K562 (cell line): ENCODE measurements at regions not wholly inside any gene's neighbourhood (a gene's known extent, or its start where the extent isn't known, plus 50 kb on each side); places are given as distances from the start of the nearest gene placed in this dataset.

Experiments
- ATAC-seq: fragments of 200-7000 bp; cut with Tn5 transposase; 3 replicates; pipeline ENCODE4 v1.9.1; 2020; ENCODE audit warnings: moderate library complexity
- BruUV-seq: library from RNA; stranded (reverse); fragments of 400-500 nt; replicated peaks from 2 replicates; lab custom pipeline; 2021; lab: Mats Ljungman, UMichigan
- CTCF ChIA-PET: fragments of 300-600 bp; formaldehyde crosslinking; extraction: SDS; loops from one replicate; lab custom pipeline; 2021; ENCODE audit warnings: low intra/inter-chr PET ratio; lab: Yijun Ruan, JAX
- POLR2A ChIA-PET: fragments of 300-600, 350-650 bp; sonication (Branson Sonifier 250); formaldehyde crosslinking; extraction: SDS; loops from one replicate; lab custom pipeline; 2021; ENCODE audit warnings: antibody characterized with exemption, inconsistent platforms; lab: Yijun Ruan, JAX
- DNase-seq, 4 experiments: peaks; one replicate each; pipeline versions ENCODE4 v3.0.0 to v3.0.0-alpha.2; 2011 to 2018; ENCODE audit warnings: low spot score in 3 of 4, mixed read lengths in 3 of 4; ENCODE audit errors: extremely low read depth in 1 of 4
- FAIRE-seq: peaks from 2 replicates; lab custom pipeline; 2011; peaks lifted over from hg19 to GRCh38; lab: Jason Lieb, UNC
- H2AFZ ChIP-seq: 2 replicates; pipeline ENCODE4 v1.6.0; 2011; ENCODE audit warnings: low read depth, low read length, control low read depth, inconsistent platforms
- H3K27ac ChIP-seq: fragments of 200-600 bp; 3 replicates; pipeline ENCODE4 v1.8.0; 2011; ENCODE audit warnings: low read depth, mild to moderate bottlenecking, control low read depth, inconsistent platforms, low read length, moderate library complexity, mixed read lengths; ENCODE audit errors: extremely low read depth
- H3K27me3 ChIP-seq, 2 experiments: fragments of 300-600 bp in 1 of 2; 2 replicates in 1 of 2; 3 replicates in 1 of 2; pipeline versions ENCODE4 v1.6.0 to v1.8.0; 2011; ENCODE audit warnings: inconsistent platforms in 2 of 2, low read length in 2 of 2, mild to moderate bottlenecking in 1 of 2, mixed read lengths in 1 of 2, moderate library complexity in 1 of 2; ENCODE audit not compliant: control insufficient read depth in 2 of 2, insufficient read depth in 2 of 2
- H3K36me3 ChIP-seq: fragments of 300-600 bp; 3 replicates; pipeline ENCODE4 v1.8.0; 2011; ENCODE audit warnings: mild to moderate bottlenecking, low read length, inconsistent platforms; ENCODE audit not compliant: control insufficient read depth, insufficient read depth
- H3K4me1 ChIP-seq, 2 experiments: fragments of 200-600 bp in 1 of 2; replicated peaks in 1 of 2; 2 replicates in 1 of 2; 3 replicates in 1 of 2; pipeline versions ENCODE4 v1.5.1 to v1.8.0; 2011; ENCODE audit warnings: inconsistent platforms in 2 of 2, low read length in 2 of 2, mild to moderate bottlenecking in 1 of 2, mixed read lengths in 1 of 2, moderate library complexity in 1 of 2; ENCODE audit not compliant: control insufficient read depth in 2 of 2, insufficient read depth in 2 of 2
- H3K4me2 ChIP-seq: 2 replicates; pipeline ENCODE4 v1.6.1; 2011; ENCODE audit warnings: low read length, control low read depth, inconsistent platforms, mixed read lengths; ENCODE audit not compliant: insufficient read depth
- H3K4me3 ChIP-seq: fragments of 200-600 bp; sonication (generic), shearing (Covaris generic); 2 replicates; pipeline ENCODE4 v1.5.1; 2016; ENCODE audit warnings: control low read depth, inconsistent platforms
- H3K79me2 ChIP-seq: fragments of 200-600 bp; 3 replicates; pipeline ENCODE4 v1.8.0; 2011; ENCODE audit warnings: low read length, inconsistent platforms; ENCODE audit not compliant: control insufficient read depth, insufficient read depth
- H3K9ac ChIP-seq, 2 experiments: 2 replicates each; pipeline versions ENCODE4 v1.6.0 to v1.6.1; 2011; ENCODE audit warnings: low read depth in 2 of 2, low read length in 2 of 2, control low read depth in 1 of 2, inconsistent platforms in 1 of 2, mild to moderate bottlenecking in 1 of 2, mixed read lengths in 1 of 2; ENCODE audit not compliant: insufficient read depth in 1 of 2
- H3K9me1 ChIP-seq: one replicate; pipeline ENCODE4 v1.6.0; 2011; ENCODE audit warnings: inconsistent platforms, mild to moderate bottlenecking, low read length, moderate library complexity; ENCODE audit not compliant: control insufficient read depth, insufficient read depth
- H3K9me3 ChIP-seq: replicated peaks from 2 replicates; pipeline ENCODE4 v1.5.1; 2011; ENCODE audit warnings: low read depth, low read length, inconsistent platforms; ENCODE audit not compliant: control insufficient read depth, insufficient read depth
- H4K20me1 ChIP-seq: replicated peaks from 2 replicates; pipeline ENCODE4 v1.6.1; 2011; ENCODE audit warnings: low read length, inconsistent platforms, mixed read lengths; ENCODE audit not compliant: control insufficient read depth, insufficient read depth
- CAMTA2 ChIP-seq: fragments of 250-450 bp; sonication (Bioruptor Pico); conservative IDR thresholded peaks from 2 replicates; pipeline ENCODE4 v1.5.1; 2022
- CREM ChIP-seq: IDR thresholded peaks from 2 replicates; pipeline ENCODE4 v1.6.1; 2014; ENCODE audit warnings: antibody characterized with exemption, low read depth
- NR2F6 ChIP-seq: fragments of 450-650 bp; formaldehyde crosslinking; IDR thresholded peaks from 2 replicates; pipeline ENCODE4 v1.4.0; 2020; ENCODE audit warnings: mild to moderate bottlenecking
- POLR2B ChIP-seq: fragments of 450-650 bp; IDR thresholded peaks from 2 replicates; pipeline ENCODE4 v1.6.1; 2018; ENCODE audit warnings: low read depth; ENCODE audit not compliant: partially characterized antibody
- SMC3 ChIP-seq: conservative IDR thresholded peaks from 2 replicates; pipeline ENCODE4 v1.6.1; 2011; ENCODE audit warnings: low read depth, low read length, improper control_type of control experiment; ENCODE audit not compliant: insufficient read depth
- TAF7 ChIP-seq: fragments of 450-650 bp; IDR thresholded peaks from 2 replicates; pipeline ENCODE4 v1.6.1; 2016; ENCODE audit warnings: missing genetic modification characterization, missing compliant biosample characterization
- TGIF2 ChIP-seq: sonication (generic); formaldehyde crosslinking; IDR thresholded peaks from 2 replicates; pipeline ENCODE4 v1.8.1; 2022; ENCODE audit warnings: mild to moderate bottlenecking, missing genetic modification reagents, moderate library complexity
- ZC3H4 ChIP-seq: sonication (generic); formaldehyde crosslinking; IDR thresholded peaks from 2 replicates; pipeline ENCODE4 v1.9.0; 2021; ENCODE audit warnings: missing genetic modification reagents, borderline replicate concordance
- ZKSCAN3 ChIP-seq: fragments of 250-450 bp; sonication (Bioruptor Pico); IDR thresholded peaks from 2 replicates; pipeline ENCODE4 v1.4.0; 2020
- WGBS: fragments of 100-300 bp; shearing (Covaris generic); methylation state at CpG from one replicate; pipeline ENCODE4 v1.1.6; 2016; ENCODE audit warnings: low coverage, mixed read lengths; ENCODE audit not compliant: insufficient coverage; ENCODE audit errors: missing lambda C conversion rate; 5-methylcytosine and 5-hydroxymethylcytosine counted together
- in situ Hi-C: fragments of 300-500 bp; cut with MboI; formaldehyde crosslinking; loops from 4 replicates; pipeline ENCODE4 v1.15.0; 2018; ENCODE audit warnings: inconsistent platforms, mixed read lengths
- intact Hi-C: fragments of 100-400 bp; cut with micrococcal nuclease; formaldehyde crosslinking; loops from 2 replicates; pipeline ENCODE4 v1.14.2; 2022
- TF ChIP-seq, protein P1 (sequence below): fragments of 450-650 bp; IDR thresholded peaks from 2 replicates; pipeline ENCODE4 v1.6.1; 2016; ENCODE audit warnings: antibody characterized with exemption
- TF ChIP-seq, protein P2 (sequence below): fragments of 200-800 bp; sonication (Bioruptor generic); IDR thresholded peaks from 2 replicates; pipeline ENCODE4 v1.6.1; 2016; ENCODE audit warnings: missing genetic modification characterization, missing compliant biosample characterization
- TF ChIP-seq, protein P3 (sequence below): sonication (generic); formaldehyde crosslinking; IDR thresholded peaks from 2 replicates; pipeline ENCODE4 v1.8.0; 2022; ENCODE audit warnings: missing genetic modification reagents, mild to moderate bottlenecking, borderline replicate concordance
- TF ChIP-seq, protein P4 (sequence below): conservative IDR thresholded peaks from 2 replicates; pipeline ENCODE4 v1.6.1; 2011; ENCODE audit warnings: low read depth, mild to moderate bottlenecking, low read length; ENCODE audit not compliant: control insufficient read depth

DNA sequence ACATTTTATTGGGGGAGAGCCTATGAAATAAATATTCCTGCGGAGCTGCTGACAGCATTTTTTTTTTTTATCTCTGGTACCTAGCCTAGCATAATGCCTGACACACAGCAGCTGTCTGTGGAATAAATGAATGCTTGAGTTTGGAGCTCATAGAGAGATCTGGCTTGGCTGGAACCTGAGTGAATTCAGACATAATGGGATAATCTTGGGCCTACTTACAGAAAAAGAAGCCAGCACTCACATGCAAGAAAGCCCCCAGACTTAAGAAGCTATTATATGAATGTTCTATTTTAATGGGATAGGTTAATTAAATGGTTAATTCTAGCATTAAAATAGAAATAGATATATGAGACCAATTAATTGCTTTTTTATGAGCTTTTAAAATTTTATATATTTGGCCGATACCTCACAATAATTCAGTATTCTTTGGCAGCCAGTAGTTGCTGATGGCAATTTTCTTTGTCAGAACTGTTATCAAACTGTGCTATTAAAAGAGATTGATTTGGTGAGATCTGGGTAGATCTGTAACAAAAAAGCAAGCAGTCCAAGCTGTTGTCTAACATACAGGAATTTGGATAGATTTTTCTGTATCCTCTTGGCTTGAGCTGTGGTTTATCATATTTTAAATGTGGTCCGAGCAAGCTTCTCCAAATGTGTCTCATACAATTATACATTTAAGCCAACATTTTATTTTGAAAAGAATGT lies 654.2 kb downstream of the PCDH7 start:
- POLR2A ChIA-PET: no interaction called here
- H3K9ac ChIP-seq: no peak overlapping the region
- H2AFZ ChIP-seq: no peak overlapping the region
- in situ Hi-C loops: no loop called here
- H3K27ac ChIP-seq: no peak overlapping the region
- no peaks in the 10 kb centered on the region for H4K20me1 ChIP-seq
- no peak overlapping the region for H3K4me2 ChIP-seq
- no peaks in the 10 kb centered on the region for H3K36me3 ChIP-seq
- no peaks in the 10 kb centered on the region for H3K4me1 ChIP-seq
- no peak overlapping the region for H3K4me3 ChIP-seq
- intact Hi-C loops: no loop called here
- H3K79me2 ChIP-seq: no peaks in the 10 kb centered on the region
- no peaks in the 10 kb centered on the region for H3K9me3 ChIP-seq
- FAIRE-seq: no peak
- WGBS: 2% methylated on average over 3 of the region's 3 CpGs
- no peaks in the 10 kb centered on the region for H3K9me1 ChIP-seq
- BruUV-seq: no TSS peak
- no peak for DNase-seq
- no peak for ATAC-seq
- CTCF ChIA-PET: no interaction called here
- H3K27me3 ChIP-seq: no peaks in the 10 kb centered on the region
- TF ChIP-seq ZKSCAN3 (CRISPR knock-in tag) (no peak), NR2F6 (CRISPR knock-in tag) (no peak), CREM (no peak), TAF7 (tag) (no peak), SMC3 (no peak), CAMTA2 (CRISPR knock-in tag) (no peak), POLR2B (no peak), TGIF2 (CRISPR knock-in tag) (no peak), ZC3H4 (CRISPR knock-in tag) (no peak)
- TF ChIP-seq, protein P1, sequence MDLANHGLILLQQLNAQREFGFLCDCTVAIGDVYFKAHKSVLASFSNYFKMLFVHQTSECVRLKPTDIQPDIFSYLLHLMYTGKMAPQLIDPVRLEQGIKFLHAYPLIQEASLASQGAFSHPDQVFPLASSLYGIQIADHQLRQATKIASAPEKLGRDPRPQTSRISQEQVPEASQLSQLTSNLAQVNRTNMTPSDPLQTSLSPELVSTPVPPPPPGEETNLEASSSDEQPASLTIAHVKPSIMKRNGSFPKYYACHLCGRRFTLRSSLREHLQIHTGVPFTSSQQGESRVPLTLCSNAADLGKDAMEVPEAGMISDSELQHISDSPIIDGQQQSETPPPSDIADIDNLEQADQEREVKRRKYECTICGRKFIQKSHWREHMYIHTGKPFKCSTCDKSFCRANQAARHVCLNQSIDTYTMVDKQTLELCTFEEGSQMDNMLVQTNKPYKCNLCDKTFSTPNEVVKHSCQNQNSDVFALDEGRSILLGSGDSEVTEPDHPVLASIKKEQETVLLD: no peak
- TF ChIP-seq, protein P2, sequence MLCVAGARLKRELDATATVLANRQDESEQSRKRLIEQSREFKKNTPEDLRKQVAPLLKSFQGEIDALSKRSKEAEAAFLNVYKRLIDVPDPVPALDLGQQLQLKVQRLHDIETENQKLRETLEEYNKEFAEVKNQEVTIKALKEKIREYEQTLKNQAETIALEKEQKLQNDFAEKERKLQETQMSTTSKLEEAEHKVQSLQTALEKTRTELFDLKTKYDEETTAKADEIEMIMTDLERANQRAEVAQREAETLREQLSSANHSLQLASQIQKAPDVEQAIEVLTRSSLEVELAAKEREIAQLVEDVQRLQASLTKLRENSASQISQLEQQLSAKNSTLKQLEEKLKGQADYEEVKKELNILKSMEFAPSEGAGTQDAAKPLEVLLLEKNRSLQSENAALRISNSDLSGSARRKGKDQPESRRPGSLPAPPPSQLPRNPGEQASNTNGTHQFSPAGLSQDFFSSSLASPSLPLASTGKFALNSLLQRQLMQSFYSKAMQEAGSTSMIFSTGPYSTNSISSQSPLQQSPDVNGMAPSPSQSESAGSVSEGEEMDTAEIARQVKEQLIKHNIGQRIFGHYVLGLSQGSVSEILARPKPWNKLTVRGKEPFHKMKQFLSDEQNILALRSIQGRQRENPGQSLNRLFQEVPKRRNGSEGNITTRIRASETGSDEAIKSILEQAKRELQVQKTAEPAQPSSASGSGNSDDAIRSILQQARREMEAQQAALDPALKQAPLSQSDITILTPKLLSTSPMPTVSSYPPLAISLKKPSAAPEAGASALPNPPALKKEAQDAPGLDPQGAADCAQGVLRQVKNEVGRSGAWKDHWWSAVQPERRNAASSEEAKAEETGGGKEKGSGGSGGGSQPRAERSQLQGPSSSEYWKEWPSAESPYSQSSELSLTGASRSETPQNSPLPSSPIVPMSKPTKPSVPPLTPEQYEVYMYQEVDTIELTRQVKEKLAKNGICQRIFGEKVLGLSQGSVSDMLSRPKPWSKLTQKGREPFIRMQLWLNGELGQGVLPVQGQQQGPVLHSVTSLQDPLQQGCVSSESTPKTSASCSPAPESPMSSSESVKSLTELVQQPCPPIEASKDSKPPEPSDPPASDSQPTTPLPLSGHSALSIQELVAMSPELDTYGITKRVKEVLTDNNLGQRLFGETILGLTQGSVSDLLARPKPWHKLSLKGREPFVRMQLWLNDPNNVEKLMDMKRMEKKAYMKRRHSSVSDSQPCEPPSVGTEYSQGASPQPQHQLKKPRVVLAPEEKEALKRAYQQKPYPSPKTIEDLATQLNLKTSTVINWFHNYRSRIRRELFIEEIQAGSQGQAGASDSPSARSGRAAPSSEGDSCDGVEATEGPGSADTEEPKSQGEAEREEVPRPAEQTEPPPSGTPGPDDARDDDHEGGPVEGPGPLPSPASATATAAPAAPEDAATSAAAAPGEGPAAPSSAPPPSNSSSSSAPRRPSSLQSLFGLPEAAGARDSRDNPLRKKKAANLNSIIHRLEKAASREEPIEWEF (CRISPR knock-in tag): no peak
- TF ChIP-seq, protein P3, sequence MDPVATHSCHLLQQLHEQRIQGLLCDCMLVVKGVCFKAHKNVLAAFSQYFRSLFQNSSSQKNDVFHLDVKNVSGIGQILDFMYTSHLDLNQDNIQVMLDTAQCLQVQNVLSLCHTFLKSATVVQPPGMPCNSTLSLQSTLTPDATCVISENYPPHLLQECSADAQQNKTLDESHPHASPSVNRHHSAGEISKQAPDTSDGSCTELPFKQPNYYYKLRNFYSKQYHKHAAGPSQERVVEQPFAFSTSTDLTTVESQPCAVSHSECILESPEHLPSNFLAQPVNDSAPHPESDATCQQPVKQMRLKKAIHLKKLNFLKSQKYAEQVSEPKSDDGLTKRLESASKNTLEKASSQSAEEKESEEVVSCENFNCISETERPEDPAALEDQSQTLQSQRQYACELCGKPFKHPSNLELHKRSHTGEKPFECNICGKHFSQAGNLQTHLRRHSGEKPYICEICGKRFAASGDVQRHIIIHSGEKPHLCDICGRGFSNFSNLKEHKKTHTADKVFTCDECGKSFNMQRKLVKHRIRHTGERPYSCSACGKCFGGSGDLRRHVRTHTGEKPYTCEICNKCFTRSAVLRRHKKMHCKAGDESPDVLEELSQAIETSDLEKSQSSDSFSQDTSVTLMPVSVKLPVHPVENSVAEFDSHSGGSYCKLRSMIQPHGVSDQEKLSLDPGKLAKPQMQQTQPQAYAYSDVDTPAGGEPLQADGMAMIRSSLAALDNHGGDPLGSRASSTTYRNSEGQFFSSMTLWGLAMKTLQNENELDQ (CRISPR knock-in tag): no peak
- TF ChIP-seq, protein P4, sequence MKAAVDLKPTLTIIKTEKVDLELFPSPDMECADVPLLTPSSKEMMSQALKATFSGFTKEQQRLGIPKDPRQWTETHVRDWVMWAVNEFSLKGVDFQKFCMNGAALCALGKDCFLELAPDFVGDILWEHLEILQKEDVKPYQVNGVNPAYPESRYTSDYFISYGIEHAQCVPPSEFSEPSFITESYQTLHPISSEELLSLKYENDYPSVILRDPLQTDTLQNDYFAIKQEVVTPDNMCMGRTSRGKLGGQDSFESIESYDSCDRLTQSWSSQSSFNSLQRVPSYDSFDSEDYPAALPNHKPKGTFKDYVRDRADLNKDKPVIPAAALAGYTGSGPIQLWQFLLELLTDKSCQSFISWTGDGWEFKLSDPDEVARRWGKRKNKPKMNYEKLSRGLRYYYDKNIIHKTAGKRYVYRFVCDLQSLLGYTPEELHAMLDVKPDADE: no peak
